Osteocyte (in vitro differentiated cells): ENCODE measurements at regions not wholly inside any gene's neighbourhood (a gene's known extent, or its start where the extent isn't known, plus 50 kb on each side); places are given as distances from the start of the nearest gene placed in this dataset.
"Not testable (repeated sequence)": the region's sequence is repeated elsewhere in the genome, so short reads cannot be mapped to it uniquely, and the experiment has no call there.

Source experiments
- DNase-seq: peaks from one replicate; pipeline ENCODE4 v3.0.0; 2021; ENCODE audit warnings: mixed read lengths; ENCODE audit not compliant: unreplicated experiment; ENCODE audit errors: extremely low spot score
- H3K27ac Mint-ChIP-seq: one replicate; pipeline ENCODE4 v1.8.0; 2021; ENCODE audit warnings: mild to moderate bottlenecking, mixed read lengths; ENCODE audit not compliant: unreplicated experiment
- H3K27me3 Mint-ChIP-seq: one replicate; pipeline ENCODE4 v1.8.0; 2021; ENCODE audit warnings: mixed read lengths; ENCODE audit not compliant: unreplicated experiment
- H3K36me3 Mint-ChIP-seq: one replicate; pipeline ENCODE4 v1.8.0; 2021; ENCODE audit warnings: mixed read lengths; ENCODE audit not compliant: unreplicated experiment
- H3K4me1 Mint-ChIP-seq: one replicate; pipeline ENCODE4 v1.8.0; 2021; ENCODE audit warnings: mixed read lengths; ENCODE audit not compliant: unreplicated experiment
- H3K4me3 Mint-ChIP-seq: one replicate; pipeline ENCODE4 v1.8.0; 2021; ENCODE audit warnings: mild to moderate bottlenecking, moderate library complexity, mixed read lengths; ENCODE audit not compliant: unreplicated experiment
- H3K9me3 Mint-ChIP-seq: one replicate; pipeline ENCODE4 v1.8.0; 2021; ENCODE audit warnings: mixed read lengths; ENCODE audit not compliant: unreplicated experiment

DNA sequence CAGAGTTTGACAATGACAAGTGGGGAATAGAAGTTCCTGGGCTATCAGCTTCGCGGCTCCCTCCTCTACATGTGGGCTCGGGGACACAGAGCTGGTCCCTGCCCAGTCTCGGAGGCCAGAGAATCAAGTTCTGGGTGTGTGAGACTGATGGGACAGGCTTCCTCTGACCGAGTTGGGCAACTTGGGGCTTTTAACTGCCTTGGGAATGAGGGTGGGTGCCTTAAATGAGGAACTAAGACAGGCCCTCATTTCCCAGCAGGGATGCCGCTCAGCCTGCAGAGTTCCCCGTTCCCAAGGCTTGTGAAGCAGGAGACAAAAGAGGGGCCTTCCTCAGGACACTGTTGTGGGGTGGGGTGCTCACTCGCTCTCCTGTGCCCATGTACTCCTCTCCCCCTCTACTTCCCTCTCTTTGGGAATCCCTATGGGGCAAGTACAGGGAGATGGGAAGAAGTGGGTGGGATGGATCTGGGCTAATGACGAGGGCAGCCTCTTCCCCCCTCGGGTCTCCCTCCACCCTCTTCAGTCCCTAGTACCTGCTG lies 290.2 kb downstream of the BCL2L11 start:
- H3K4me3 Mint-ChIP-seq, H3K9me3 Mint-ChIP-seq, H3K36me3 Mint-ChIP-seq, DNase-seq, H3K27ac Mint-ChIP-seq, H3K4me1 Mint-ChIP-seq, H3K27me3 Mint-ChIP-seq: not testable (repeated sequence)

DNA sequence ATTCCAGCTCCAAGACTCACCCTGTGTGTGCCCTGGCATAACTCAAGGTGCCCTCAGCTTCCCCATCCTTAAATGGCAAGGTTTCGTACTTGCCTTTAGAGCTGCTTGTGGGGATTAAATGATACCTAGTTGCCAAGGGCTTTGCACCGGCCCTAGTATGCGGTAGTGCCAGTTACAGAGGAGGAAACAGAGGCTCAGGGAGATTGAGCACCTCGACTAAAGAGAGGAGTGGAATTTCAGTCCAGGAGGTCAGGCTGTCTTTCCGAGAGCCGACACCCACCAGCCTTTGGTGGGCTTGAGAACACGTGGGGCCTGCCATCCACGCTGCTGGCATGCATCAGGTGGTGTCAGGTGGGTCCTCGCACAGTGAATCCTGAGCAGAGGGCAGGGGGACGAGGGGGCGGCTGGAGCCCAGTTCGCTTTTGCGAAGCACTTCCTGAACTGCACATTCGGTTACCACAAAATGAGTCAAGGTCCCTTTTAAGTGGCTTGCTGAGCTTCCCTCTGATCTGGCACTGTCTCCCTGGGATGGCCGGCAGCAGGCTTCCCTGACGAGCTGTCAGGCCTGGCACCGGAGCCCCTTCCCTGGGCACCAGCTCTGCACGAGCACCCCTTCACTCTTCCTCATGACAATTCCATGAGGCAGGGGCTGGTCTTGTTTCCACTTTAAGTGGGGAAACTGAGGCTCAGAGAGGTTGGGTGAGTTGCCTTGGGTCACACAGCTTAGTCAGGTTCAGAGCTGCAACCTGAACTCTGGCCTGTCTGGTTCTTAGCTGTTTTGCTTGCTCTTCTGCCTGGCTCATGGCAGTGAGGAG lies 291.4 kb downstream of the BCL2L11 start:
- H3K9me3 Mint-ChIP-seq, H3K27ac Mint-ChIP-seq, H3K4me3 Mint-ChIP-seq, H3K36me3 Mint-ChIP-seq, H3K27me3 Mint-ChIP-seq, DNase-seq: not testable (repeated sequence)
- H3K4me1 Mint-ChIP-seq = peaks cover 11% of the 10 kb centered on the region

DNA sequence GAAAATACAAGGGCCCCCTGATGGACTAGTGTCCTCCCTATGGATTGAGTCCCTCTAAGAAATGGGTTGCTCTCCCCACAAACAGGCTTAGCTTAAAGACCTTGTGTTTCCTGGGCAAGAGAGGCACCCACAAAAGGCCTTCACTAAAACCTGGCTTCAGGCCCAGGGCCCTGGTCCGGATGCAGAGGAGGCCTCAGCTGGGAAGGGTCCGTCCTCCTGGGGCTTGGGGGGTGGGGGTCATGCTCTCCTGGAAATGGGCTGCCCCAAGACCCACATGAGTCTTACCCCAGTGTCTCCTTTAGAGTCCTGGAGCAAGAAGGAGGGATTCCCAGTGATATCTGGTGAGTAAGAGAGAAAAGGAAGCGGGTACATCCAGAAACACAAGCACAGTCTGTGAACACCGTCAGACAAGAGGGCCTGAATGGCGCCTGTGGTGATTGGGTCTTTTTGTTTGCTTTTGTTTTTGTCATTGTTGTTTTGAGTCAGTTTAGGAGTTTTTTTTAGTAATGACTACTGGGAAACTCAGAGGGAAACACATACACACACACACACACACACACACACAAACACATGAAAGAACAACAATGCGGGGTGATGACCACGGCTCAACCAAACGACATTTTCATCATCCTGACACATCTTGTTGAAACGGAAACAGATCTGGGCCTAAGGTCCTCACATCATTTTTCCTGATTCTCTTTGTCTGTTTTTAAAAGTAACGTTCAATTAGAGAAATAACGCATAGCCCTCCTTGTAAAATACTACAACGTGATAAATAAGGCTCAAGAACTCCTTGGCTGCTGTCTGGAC lies 292.3 kb downstream of the BCL2L11 start:
- not testable (repeated sequence) for DNase-seq, H3K27me3 Mint-ChIP-seq, H3K36me3 Mint-ChIP-seq, H3K9me3 Mint-ChIP-seq, H3K4me3 Mint-ChIP-seq
- Mint-ChIP-seq H3K27ac (peak overlapping the region; percentile 34), H3K4me1 (peaks cover 15% of the 10 kb centered on the region)

DNA sequence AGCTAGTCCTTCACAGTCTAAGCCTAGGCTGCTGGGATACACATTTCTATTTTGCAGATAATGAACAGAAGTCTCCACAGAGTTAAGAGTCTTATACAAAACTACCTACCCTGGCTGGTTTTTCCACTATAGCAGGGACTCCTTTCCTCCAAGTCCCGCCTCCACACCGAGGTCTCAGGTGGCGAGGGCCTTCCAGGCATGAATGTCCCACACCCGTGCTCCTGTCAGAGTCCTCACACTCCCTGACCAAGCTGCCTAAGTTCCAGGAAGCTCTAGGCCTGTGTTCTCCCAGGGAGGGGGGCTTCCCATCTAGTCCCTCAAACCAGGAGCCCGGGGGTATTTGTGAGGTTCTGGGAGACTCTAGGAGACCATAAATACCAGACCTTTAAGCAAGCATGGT lies 293.2 kb downstream of the BCL2L11 start:
- Mint-ChIP-seq H3K4me1 (peaks cover 18% of the 10 kb centered on the region), H3K27ac (peak overlapping the region; percentile 47)
- not testable (repeated sequence) for H3K9me3 Mint-ChIP-seq, DNase-seq, H3K27me3 Mint-ChIP-seq, H3K36me3 Mint-ChIP-seq, H3K4me3 Mint-ChIP-seq

DNA sequence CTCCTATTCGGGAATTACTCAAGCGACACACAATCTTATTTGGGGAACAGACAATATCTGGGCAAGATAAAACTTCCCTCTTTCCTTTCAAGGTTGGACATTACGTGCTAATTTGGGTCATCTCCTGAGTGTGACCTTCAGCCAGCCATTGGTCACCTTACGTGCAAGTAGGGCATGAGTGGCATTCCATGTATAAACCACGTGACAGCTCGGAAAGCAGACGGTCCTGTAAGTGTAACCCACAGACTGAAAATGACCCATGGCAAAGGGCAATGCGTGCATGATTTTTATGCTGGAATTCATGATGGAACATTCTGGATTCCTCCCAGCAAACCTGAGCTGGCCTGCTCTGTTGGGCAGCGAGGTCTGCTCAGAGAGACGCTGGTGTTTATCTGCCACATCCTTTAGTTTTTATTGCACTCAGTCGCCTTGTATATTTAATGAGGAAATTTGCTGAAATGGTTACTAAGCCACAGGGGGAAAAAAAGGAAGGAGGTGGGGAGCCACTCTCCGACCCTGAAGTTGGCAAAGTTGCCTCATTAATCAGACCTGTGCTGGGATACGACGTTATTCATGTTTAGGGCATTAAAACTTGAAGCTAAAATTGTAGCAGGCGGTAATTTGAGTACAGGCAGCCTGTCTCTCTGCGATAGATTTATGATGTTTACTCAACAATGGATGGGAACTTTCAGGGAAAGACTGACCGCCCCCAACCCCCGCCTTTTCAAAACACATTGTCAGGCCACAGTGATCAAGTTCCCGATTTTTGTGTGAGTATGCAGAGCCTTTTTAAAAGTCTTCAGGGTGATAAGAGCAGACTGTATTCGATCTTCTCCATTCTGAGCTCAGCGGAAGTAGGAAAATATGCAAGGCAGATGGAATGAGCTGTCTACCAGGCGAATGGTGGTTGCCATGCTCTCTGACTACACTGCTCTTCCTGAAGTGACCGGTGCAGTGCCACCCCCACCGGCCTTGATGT lies 295.3 kb downstream of the BCL2L11 start:
- peaks cover 18% of the 10 kb centered on the region for H3K4me1 Mint-ChIP-seq
- not testable (repeated sequence) for H3K36me3 Mint-ChIP-seq, H3K4me3 Mint-ChIP-seq, H3K27me3 Mint-ChIP-seq, DNase-seq, H3K9me3 Mint-ChIP-seq
- peak overlapping the region; percentile 34 for H3K27ac Mint-ChIP-seq

DNA sequence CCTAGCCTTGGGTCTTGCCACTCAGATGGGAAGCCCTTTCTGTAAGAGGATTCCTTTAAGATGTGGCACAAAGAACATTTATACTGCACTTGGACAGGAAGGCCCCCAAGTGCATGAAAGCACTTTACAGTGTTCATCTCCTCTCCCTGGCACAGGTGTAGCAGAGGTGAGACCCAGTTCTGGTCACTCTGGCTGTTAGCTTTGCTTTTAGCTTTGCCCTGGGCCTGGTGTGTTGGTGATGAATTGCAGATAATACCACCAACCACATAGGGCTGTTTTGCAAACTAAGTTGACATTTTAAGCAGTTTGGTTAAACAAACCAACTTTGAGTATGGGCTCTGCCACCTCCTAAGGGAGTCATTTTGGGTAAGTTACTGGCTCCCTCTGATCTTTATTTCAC lies 296.3 kb downstream of the BCL2L11 start:
- H3K27me3 Mint-ChIP-seq, H3K9me3 Mint-ChIP-seq, H3K36me3 Mint-ChIP-seq, H3K27ac Mint-ChIP-seq, H3K4me3 Mint-ChIP-seq, DNase-seq: not testable (repeated sequence)
- H3K4me1 Mint-ChIP-seq = peaks cover 18% of the 10 kb centered on the region

DNA sequence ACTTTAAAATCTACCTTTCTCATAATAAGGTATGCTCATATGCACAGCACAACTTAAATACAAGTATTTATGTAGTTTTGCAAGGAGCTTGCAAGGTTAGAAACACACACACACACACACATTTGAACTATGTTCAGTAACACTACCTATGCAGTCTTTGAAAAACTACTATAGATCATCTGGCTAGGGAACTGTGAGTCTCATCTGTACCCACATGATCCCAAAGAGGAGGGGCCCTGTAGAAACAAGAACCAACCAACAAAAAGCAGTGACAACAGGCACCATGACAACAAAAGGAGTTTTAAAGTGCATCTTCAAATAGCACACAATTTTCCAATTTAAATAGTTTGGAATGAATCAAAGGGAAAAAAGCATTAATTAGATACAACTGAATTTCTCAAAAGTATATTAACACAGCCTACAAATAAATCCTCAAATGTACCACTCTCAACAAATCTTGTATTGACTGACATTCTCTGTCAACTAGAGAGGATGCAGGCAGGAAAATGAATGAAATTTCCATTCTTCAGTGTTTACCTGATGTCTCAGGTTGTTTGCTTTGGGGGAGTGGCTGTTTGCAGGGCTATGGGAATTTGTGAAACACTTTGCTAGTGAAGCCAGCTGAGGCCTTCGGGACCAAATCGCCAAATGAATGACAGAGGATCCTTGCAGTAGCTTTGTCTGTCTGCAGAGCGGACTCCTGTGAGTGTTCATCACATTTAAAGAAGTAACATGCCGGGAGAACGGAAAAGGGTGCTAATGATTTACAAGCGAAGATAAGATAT lies 297.6 kb downstream of the BCL2L11 start:
- H3K4me1 Mint-ChIP-seq = peaks cover 15% of the 10 kb centered on the region

DNA sequence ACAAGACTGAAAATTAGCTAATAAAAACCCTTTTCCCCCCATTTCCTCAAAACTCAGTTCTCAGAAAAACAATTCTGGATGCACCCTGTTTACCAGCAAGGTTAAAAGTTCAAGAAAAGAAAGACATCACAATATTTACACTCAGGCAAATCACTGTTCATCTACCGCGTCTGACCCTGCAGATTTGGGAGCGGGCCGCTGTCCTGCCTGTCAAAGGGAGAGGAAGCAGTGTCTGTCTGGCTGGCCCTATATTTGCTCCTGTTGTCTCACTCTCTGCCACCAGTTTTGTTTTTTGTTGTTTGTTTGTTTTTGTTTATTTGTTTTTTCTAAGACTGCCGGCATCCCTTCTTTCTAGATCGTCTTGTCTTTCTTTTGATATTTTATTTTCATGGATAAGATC lies 299.4 kb downstream of the BCL2L11 start:
- not testable (repeated sequence) for H3K4me3 Mint-ChIP-seq, H3K27ac Mint-ChIP-seq, H3K36me3 Mint-ChIP-seq, H3K9me3 Mint-ChIP-seq, DNase-seq, H3K27me3 Mint-ChIP-seq
- H3K4me1 Mint-ChIP-seq = peaks cover 13% of the 10 kb centered on the region

More for the DNA sequence above, 297.6 kb downstream of the BCL2L11 start:
- not testable (repeated sequence) for DNase-seq, H3K27me3 Mint-ChIP-seq, H3K36me3 Mint-ChIP-seq, H3K9me3 Mint-ChIP-seq, H3K4me3 Mint-ChIP-seq
- H3K27ac Mint-ChIP-seq = peak overlapping the region; percentile 46

DNA sequence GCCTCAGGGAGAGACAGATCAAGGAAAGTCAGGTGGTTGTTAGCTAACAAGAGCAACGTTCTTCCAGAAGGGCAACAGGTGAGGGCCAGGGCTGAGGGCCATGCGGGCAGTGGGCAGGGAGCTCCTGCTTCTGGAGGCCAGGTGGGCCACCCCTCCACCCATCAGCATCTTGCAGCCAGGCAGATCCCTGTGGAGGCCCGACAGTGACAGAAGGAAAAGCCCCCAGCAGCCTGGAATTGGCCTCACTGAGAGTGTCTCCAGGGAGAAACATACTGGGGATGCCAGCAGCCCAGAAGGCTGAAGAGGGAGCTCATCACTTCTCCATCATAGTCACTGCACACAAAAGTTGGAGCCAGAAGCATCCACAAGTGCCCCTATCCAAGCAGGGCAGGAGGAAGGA lies 300.1 kb downstream of the BCL2L11 start:
- H3K27me3 Mint-ChIP-seq, H3K27ac Mint-ChIP-seq, H3K9me3 Mint-ChIP-seq, DNase-seq, H3K4me3 Mint-ChIP-seq, H3K36me3 Mint-ChIP-seq: not testable (repeated sequence)
- peaks cover 13% of the 10 kb centered on the region for H3K4me1 Mint-ChIP-seq

DNA sequence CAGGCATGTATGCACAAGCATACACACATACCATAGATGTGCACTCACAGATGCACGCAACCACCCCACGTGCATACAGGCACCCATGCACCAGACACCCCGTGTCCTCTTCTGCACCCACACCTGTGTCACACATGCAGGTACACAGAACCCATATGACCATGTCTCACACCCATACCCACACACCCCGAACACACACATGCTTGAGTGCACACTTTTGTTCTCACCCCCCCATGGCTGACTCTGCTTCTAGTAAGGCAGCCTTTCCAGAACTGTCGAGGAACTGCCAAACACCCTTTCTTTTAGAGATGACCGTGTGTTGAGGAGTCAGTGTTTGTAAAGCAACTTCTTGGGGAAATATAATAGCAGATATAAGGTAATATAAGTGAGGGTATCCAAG lies 301.2 kb downstream of the BCL2L11 start:
- H3K9me3 Mint-ChIP-seq, H3K27ac Mint-ChIP-seq, H3K4me3 Mint-ChIP-seq, DNase-seq, H3K27me3 Mint-ChIP-seq, H3K36me3 Mint-ChIP-seq, H3K4me1 Mint-ChIP-seq: not testable (repeated sequence)

DNA sequence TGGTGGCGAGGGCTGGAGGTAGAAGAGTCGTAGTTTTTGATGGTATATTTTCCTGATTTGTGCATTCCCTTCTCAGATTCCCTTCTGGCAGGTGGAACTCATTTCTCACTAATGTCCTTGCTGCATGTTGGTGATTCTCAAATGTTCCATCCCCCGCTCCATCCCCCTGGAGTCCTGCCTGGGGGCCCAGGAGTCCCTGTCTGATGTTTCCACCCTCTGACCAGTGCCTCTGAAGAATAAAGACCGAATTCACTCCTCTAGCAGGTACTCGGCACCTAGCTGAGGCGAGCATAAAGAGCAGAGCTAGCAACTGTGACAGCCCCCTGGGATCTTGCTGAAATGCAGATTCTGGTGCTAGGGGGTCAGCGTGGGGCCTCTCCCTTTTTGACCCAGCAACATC lies 301.8 kb downstream of the BCL2L11 start:
- H3K4me3 Mint-ChIP-seq, H3K36me3 Mint-ChIP-seq, H3K9me3 Mint-ChIP-seq, DNase-seq, H3K4me1 Mint-ChIP-seq, H3K27ac Mint-ChIP-seq, H3K27me3 Mint-ChIP-seq: not testable (repeated sequence)
